MM.1S (cell line): ENCODE measurements at regions not wholly inside any gene's neighbourhood (a gene's known extent, or its start where the extent isn't known, plus 50 kb on each side); places are given as distances from the start of the nearest gene placed in this dataset.

Source experiments
- DNase-seq: peaks from one replicate; pipeline ENCODE4 v3.0.0-alpha.2; 2015
- H2AFZ ChIP-seq: fragments of 300-600 bp; sonication (generic); 2 replicates; pipeline ENCODE4 v1.6.0; 2016; ENCODE audit warnings: antibody characterized with exemption, low read length
- H3F3A ChIP-seq: fragments of 300-600 bp; sonication (generic); 2 replicates; pipeline ENCODE4 v1.6.1; 2016; ENCODE audit warnings: mild to moderate bottlenecking, antibody characterized with exemption, low read length, moderate library complexity, mixed read lengths; ENCODE audit not compliant: insufficient read depth
- H3K27ac ChIP-seq: fragments of 300-600 bp; sonication (generic); 2 replicates; pipeline ENCODE4 v1.5.1; 2016; ENCODE audit warnings: mild to moderate bottlenecking, low read length
- H3K27me3 ChIP-seq: fragments of 300-600 bp; sonication (generic); replicated peaks from 2 replicates; pipeline ENCODE4 v1.6.0; 2016; ENCODE audit warnings: low read length; ENCODE audit not compliant: insufficient read depth
- H3K36me3 ChIP-seq: fragments of 300-600 bp; sonication (generic); replicated peaks from 2 replicates; pipeline ENCODE4 v1.6.1; 2016; ENCODE audit warnings: mild to moderate bottlenecking, low read length, mixed read lengths; ENCODE audit not compliant: insufficient read depth
- H3K4me1 ChIP-seq: fragments of 300-600 bp; sonication (generic); 2 replicates; pipeline ENCODE4 v1.6.1; 2016; ENCODE audit warnings: low read length, mixed read lengths
- H3K4me2 ChIP-seq: fragments of 300-600 bp; sonication (generic); 2 replicates; pipeline ENCODE4 v1.6.0; 2016; ENCODE audit warnings: low read depth, low read length
- H3K4me3 ChIP-seq: fragments of 300-600 bp; sonication (generic); 2 replicates; pipeline ENCODE4 v1.5.1; 2016; ENCODE audit warnings: low read length, mixed read lengths
- H3K79me2 ChIP-seq: fragments of 300-600 bp; sonication (generic); 2 replicates; pipeline ENCODE4 v1.6.1; 2016; ENCODE audit warnings: mixed run types, low read length, mixed read lengths
- H3K9ac ChIP-seq: fragments of 300-600 bp; sonication (generic); 2 replicates; pipeline ENCODE4 v1.6.1; 2016; ENCODE audit warnings: low read length, mixed read lengths
- H3K9me2 ChIP-seq: fragments of 300-600 bp; sonication (generic); replicated peaks from 2 replicates; pipeline ENCODE4 v1.6.1; 2016; ENCODE audit warnings: mild to moderate bottlenecking, low read length, mixed read lengths; ENCODE audit not compliant: insufficient read depth
- H3K9me3 ChIP-seq: fragments of 300-600 bp; sonication (generic); replicated peaks from 2 replicates; pipeline ENCODE4 v1.6.1; 2016; ENCODE audit warnings: mild to moderate bottlenecking, low read length, mixed read lengths; ENCODE audit not compliant: insufficient read depth
- H4K20me1 ChIP-seq: fragments of 300-600 bp; sonication (generic); 2 replicates; pipeline ENCODE4 v1.6.1; 2016; ENCODE audit warnings: mild to moderate bottlenecking, low read length, moderate library complexity, mixed read lengths; ENCODE audit not compliant: insufficient read depth
- CTCF ChIP-seq: fragments of 300-600 bp; sonication (generic); IDR thresholded peaks from 2 replicates; pipeline ENCODE4 v1.5.1; 2016; ENCODE audit warnings: antibody characterized with exemption, low read length, mixed read lengths
- EZH2 ChIP-seq: fragments of 300-600 bp; sonication (generic); optimal IDR thresholded peaks from 2 replicates; pipeline ENCODE3; 2017; ENCODE audit warnings: low read depth, mild to moderate bottlenecking, antibody characterized with exemption, low read length, mixed read lengths
- EZH2phosphoT487 ChIP-seq: fragments of 300-600 bp; sonication (generic); IDR thresholded peaks from 2 replicates; pipeline ENCODE4 v1.6.1; 2018; ENCODE audit warnings: antibody characterized with exemption, low read length

DNA sequence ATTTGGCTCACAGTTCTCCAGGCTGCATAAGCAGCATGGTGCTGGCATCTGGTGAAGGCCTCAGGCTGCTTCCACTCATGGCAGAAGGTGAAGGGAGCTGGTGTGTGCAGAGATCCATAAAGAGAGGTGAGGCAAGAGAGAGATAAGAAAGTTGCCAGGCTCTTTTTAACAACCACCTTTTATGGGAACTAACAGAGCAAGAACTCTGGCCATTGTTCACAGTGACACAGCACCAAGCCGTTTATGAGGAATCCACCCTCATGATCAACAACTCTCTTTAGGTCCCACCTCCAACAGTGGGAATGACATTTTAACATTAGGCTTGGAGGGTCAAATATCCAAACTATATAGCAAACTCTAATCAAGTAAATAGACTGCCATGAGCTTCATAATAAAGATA is 557.2 kb upstream of the SUCLG2 start:
- H3K9me2 ChIP-seq = no peaks in the 10 kb centered on the region
- DNase-seq = no peak
- H3K9me3 ChIP-seq = no peaks in the 10 kb centered on the region
- TF ChIP-seq CTCF (no peak), EZH2 (no peak), EZH2phosphoT487 (no peak)
- no peaks in the 10 kb centered on the region for H3K36me3 ChIP-seq
- H3K79me2 ChIP-seq = no peaks in the 10 kb centered on the region
- H3K4me1 ChIP-seq = no peaks in the 10 kb centered on the region
- H3K9ac ChIP-seq = no peak overlapping the region
- H3K4me3 ChIP-seq = no peak overlapping the region
- no peaks in the 10 kb centered on the region for H4K20me1 ChIP-seq
- H3K27me3 ChIP-seq = no peaks in the 10 kb centered on the region
- no peak overlapping the region for H3K27ac ChIP-seq
- no peak overlapping the region for H3K4me2 ChIP-seq
- H2AFZ ChIP-seq = no peak overlapping the region
- no peaks in the 10 kb centered on the region for H3F3A ChIP-seq

DNA sequence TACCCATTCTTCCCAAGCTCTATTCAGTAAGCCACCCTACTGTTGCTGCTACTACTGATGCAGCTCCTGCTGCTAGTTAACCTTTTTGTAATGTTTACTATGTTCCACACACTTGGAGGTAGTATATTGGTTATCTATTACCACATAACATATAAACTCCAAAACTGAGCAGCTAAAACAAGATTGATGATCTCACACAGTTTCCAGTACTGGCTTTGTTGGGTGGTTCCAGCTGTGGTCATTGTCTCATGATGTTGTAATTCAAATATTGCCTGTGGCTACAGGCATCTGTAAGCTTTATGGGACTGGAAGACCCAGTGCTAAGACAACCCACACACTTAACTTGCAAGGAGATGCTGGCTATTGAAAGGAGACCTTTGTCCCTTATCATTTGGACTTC is 556.2 kb upstream of the SUCLG2 start:
- H3K27ac ChIP-seq = no peak overlapping the region
- no peak overlapping the region for H3K4me3 ChIP-seq
- DNase-seq = no peak
- no peaks in the 10 kb centered on the region for H4K20me1 ChIP-seq
- H3K36me3 ChIP-seq = no peaks in the 10 kb centered on the region
- no peaks in the 10 kb centered on the region for H3F3A ChIP-seq
- no peaks in the 10 kb centered on the region for H3K4me1 ChIP-seq
- no peak overlapping the region for H2AFZ ChIP-seq
- no peaks in the 10 kb centered on the region for H3K9me2 ChIP-seq
- H3K9me3 ChIP-seq = no peaks in the 10 kb centered on the region
- no peaks in the 10 kb centered on the region for H3K79me2 ChIP-seq
- no peaks in the 10 kb centered on the region for H3K27me3 ChIP-seq
- no peak overlapping the region for H3K4me2 ChIP-seq
- no peak overlapping the region for H3K9ac ChIP-seq
- no peak for TF ChIP-seq EZH2phosphoT487

GRCh38 chr3:68207327-68207726 is 552.9 kb upstream of the SUCLG2 start:
- H3K27ac ChIP-seq = no peak overlapping the region
- no peaks in the 10 kb centered on the region for H3K27me3 ChIP-seq

More at GRCh38 chr3:68207327-68207726, 552.9 kb upstream of the SUCLG2 start:
- H3K9me3 ChIP-seq = no peaks in the 10 kb centered on the region
- H3K4me2 ChIP-seq = no peak overlapping the region
- H3K4me1 ChIP-seq = no peaks in the 10 kb centered on the region
- no peaks in the 10 kb centered on the region for H3K79me2 ChIP-seq
- no peaks in the 10 kb centered on the region for H3K36me3 ChIP-seq
- H3K9me2 ChIP-seq = no peaks in the 10 kb centered on the region
- H3F3A ChIP-seq = no peaks in the 10 kb centered on the region
- no peak overlapping the region for H2AFZ ChIP-seq
- no peak overlapping the region for H3K9ac ChIP-seq
- H4K20me1 ChIP-seq = no peaks in the 10 kb centered on the region
- H3K4me3 ChIP-seq = no peak overlapping the region
- no peak for DNase-seq
- no peak for TF ChIP-seq EZH2phosphoT487
- no peak for TF ChIP-seq CTCF
- no peak for TF ChIP-seq EZH2
